ENCODE measurements at regions not wholly inside any gene's neighbourhood (a gene's known extent, or its start where the extent isn't known, plus 50 kb on each side); places are given as distances from the start of the nearest gene placed in this dataset.

GRCh38 chr10:33523236-33523792, 188.8 kb upstream of the NRP1 start:
- no peaks in the 10 kb centered on the region for H3K36me3 ChIP-seq
- no peaks in the 10 kb centered on the region for H3K4me1 ChIP-seq
- no peak overlapping the region for H3K4me3 ChIP-seq
- no peaks in the 10 kb centered on the region for H3K9me3 ChIP-seq
- intact Hi-C loops (cut with DNase I): no loop called here
- no peaks in the 10 kb centered on the region for H3K27me3 ChIP-seq (ENCODE audit: low read depth)
- DNase-seq (no peak), ATAC-seq (no peak)
- no peak overlapping the region for H3K27ac ChIP-seq
- no peak for TF ChIP-seq CTCF (IDR thresholded peaks at IDR 0.05)

- Histone ChIP-seq H3K27me3 (ENCODE audit: low read depth) (no peaks in the 10 kb centered on the region), H3K9me3 (no peaks in the 10 kb centered on the region), H3K36me3 (no peaks in the 10 kb centered on the region), H3K27ac (no peak overlapping the region), H3K4me1 (no peaks in the 10 kb centered on the region), H3K4me3 (no peak overlapping the region)
- intact Hi-C loops (cut with DNase I): no loop called here
- DNase-seq (no peak), ATAC-seq (no peak)
- TF ChIP-seq CTCF (IDR thresholded peaks at IDR 0.05): no peak
These were observed 187.4 kb upstream of the NRP1 start for GRCh38 chr10:33521904-33522303.

- H3K4me3 ChIP-seq: no peak overlapping the region
- no peaks in the 10 kb centered on the region for H3K36me3 ChIP-seq
- no peaks in the 10 kb centered on the region for H3K9me3 ChIP-seq
- ATAC-seq: no peak
- no peak for DNase-seq
- H3K4me1 ChIP-seq: no peaks in the 10 kb centered on the region
- no peak overlapping the region for H3K27ac ChIP-seq
- H3K27me3 ChIP-seq (ENCODE audit: low read depth): no peaks in the 10 kb centered on the region
- intact Hi-C loops (cut with DNase I): no loop called here
- no peak for TF ChIP-seq CTCF (IDR thresholded peaks at IDR 0.05)
These were observed 186.6 kb upstream of the NRP1 start for GRCh38 chr10:33521062-33521461.

GRCh38 chr10:33520223-33520622, 185.8 kb upstream of the NRP1 start:
- Histone ChIP-seq H3K27ac (no peak overlapping the region), H3K9me3 (no peaks in the 10 kb centered on the region), H3K4me3 (no peak overlapping the region), H3K4me1 (no peaks in the 10 kb centered on the region), H3K36me3 (no peaks in the 10 kb centered on the region), H3K27me3 (ENCODE audit: low read depth) (no peaks in the 10 kb centered on the region)
- intact Hi-C loops (cut with DNase I): no loop called here
- DNase-seq (no peak), ATAC-seq (no peak)
- no peak for TF ChIP-seq CTCF (IDR thresholded peaks at IDR 0.05)

- no peak for TF ChIP-seq CTCF (IDR thresholded peaks at IDR 0.05)
- DNase-seq (no peak), ATAC-seq (no peak)
- Histone ChIP-seq H3K27ac (no peak overlapping the region), H3K9me3 (no peaks in the 10 kb centered on the region), H3K4me3 (no peak overlapping the region), H3K27me3 (ENCODE audit: low read depth) (no peaks in the 10 kb centered on the region), H3K4me1 (no peaks in the 10 kb centered on the region), H3K36me3 (no peaks in the 10 kb centered on the region)
- intact Hi-C loops (cut with DNase I): no loop called here
These were observed 184.8 kb upstream of the NRP1 start for GRCh38 chr10:33519130-33519860.

Measured in lower lobe of right lung (tissue), 2 donors.